ENCODE measurements at regions not wholly inside any gene's neighbourhood (a gene's known extent, or its start where the extent isn't known, plus 50 kb on each side); places are given as distances from the start of the nearest gene placed in this dataset.
A peak's percentile ranks its signal among the peaks of the same experiment; 100 is the strongest.
"Not testable (repeated sequence)": the region's sequence is repeated elsewhere in the genome, so short reads cannot be mapped to it uniquely, and the experiment has no call there.

DNA sequence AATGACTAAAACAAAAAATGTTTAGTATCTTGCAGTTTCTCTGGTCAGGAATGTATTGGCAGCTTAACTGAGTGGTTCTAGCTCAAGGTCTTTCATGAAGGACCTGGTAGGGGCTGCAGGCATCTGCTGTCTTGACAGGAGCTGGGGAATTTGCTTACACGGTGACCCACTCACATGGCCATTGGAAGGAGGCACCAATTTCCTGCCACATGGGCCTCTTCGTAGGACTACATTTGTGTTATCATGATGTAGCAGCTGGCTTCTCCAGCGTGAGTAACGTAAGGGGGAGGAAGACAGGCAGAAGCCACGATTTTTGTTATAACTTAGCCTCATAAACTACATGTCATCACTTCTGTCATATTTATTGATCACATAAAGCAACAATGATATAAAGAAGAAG lies 376.3 kb downstream of the AMY1C start:
- H3K27ac ChIP-seq, result no peak overlapping the region
- DNase-seq, result no peak
- H3K9me3 ChIP-seq, result no peaks in the 10 kb centered on the region
- TF ChIP-seq POLR2AphosphoS5 (IDR thresholded peaks at IDR 0.05), result no peak
- TF ChIP-seq POLR2A (IDR thresholded peaks at IDR 0.05), result no peak
- TF ChIP-seq, protein P1, sequence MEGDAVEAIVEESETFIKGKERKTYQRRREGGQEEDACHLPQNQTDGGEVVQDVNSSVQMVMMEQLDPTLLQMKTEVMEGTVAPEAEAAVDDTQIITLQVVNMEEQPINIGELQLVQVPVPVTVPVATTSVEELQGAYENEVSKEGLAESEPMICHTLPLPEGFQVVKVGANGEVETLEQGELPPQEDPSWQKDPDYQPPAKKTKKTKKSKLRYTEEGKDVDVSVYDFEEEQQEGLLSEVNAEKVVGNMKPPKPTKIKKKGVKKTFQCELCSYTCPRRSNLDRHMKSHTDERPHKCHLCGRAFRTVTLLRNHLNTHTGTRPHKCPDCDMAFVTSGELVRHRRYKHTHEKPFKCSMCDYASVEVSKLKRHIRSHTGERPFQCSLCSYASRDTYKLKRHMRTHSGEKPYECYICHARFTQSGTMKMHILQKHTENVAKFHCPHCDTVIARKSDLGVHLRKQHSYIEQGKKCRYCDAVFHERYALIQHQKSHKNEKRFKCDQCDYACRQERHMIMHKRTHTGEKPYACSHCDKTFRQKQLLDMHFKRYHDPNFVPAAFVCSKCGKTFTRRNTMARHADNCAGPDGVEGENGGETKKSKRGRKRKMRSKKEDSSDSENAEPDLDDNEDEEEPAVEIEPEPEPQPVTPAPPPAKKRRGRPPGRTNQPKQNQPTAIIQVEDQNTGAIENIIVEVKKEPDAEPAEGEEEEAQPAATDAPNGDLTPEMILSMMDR (IDR thresholded peaks at IDR 0.05 in 8 of 11, conservative IDR thresholded peaks at IDR 0.05 in 3 of 11), result no peak
- H3K4me3 ChIP-seq, result no peak overlapping the region
- no peaks in the 10 kb centered on the region for H3K4me1 ChIP-seq
- no peaks in the 10 kb centered on the region for H3K27me3 ChIP-seq (replicated peaks in 1 of 7)
- H3K36me3 ChIP-seq, result no peaks in the 10 kb centered on the region
- intact Hi-C loops (cut with DNase I; ENCODE audit: low total_unique reads), result no loop called here
- 17 to 46% (median 29%) methylated on average over 5 of the region's 5 CpGs for WGBS, 5 donors

DNA sequence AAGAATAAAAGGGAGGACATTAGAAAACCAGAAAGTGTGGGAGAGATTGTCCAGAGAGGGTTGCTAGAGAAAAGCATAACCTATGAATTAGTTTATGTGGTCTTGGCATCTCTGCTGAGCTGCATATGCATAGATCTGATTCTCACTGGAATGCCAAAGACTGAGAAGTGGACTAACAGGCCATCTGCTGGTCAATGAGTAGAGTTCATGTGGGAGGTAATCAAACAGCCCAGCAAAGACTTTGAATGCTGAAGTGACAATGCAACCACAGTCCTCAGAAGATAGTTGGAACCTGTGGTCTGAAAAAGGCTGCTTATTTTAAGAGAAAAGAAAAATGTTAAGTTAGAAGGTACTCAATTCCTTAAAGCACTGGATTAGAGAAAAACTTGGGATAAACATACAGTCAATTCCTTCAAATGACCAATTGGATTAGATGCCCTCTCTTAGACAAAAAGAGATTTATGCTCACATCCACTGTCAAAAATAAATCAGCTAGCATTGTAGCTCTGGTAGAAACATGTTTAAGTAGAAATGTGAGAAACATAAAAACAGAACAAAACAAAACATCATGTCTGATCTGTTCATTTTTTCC lies 382.8 kb downstream of the AMY1C start:
- Histone ChIP-seq H3K27ac (no peak overlapping the region), H3K4me3 (no peak overlapping the region), H3K4me1 (no peaks in the 10 kb centered on the region), H3K9me3 (no peaks in the 10 kb centered on the region), H3K27me3 (replicated peaks in 1 of 7) (no peaks in the 10 kb centered on the region), H3K36me3 (no peaks in the 10 kb centered on the region)
- TF ChIP-seq POLR2A (IDR thresholded peaks at IDR 0.05), result no peak
- TF ChIP-seq, protein P1 (IDR thresholded peaks at IDR 0.05 in 8 of 11, conservative IDR thresholded peaks at IDR 0.05 in 3 of 11), result peak in 1 of 11 experiments; percentile 17
- no peak for DNase-seq
- intact Hi-C loops (cut with DNase I; ENCODE audit: low total_unique reads), result no loop called here

DNA sequence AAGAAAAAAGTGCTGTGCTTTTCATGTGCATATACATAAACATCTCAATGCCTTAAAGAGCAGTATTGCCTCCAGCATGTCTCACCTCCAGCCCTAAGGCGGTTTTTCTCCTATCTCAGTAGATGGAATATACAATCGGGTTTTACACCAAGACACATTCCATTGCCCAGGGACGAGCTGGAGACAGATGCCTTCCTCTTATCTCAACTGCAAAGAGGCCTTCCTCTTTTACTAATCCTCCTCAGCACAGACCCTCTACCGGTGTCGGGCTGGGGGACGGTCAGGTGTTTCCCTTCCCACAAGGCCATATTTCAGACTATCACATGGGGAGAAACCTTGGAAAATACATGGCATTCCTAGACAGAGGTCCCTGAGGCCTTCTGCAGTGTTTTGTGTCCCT lies 385.3 kb downstream of the AMY1C start:
- DNase-seq; H3K27ac ChIP-seq; H3K36me3 ChIP-seq; H3K4me1 ChIP-seq; intact Hi-C loops (cut with DNase I; ENCODE audit: low total_unique reads); H3K9me3 ChIP-seq; H3K4me3 ChIP-seq; H3K27me3 ChIP-seq (replicated peaks in 1 of 7): not testable (repeated sequence)
- WGBS, 5 donors, result 49 to 64% (median 58%) methylated on average over 6 of the region's 6 CpGs

DNA sequence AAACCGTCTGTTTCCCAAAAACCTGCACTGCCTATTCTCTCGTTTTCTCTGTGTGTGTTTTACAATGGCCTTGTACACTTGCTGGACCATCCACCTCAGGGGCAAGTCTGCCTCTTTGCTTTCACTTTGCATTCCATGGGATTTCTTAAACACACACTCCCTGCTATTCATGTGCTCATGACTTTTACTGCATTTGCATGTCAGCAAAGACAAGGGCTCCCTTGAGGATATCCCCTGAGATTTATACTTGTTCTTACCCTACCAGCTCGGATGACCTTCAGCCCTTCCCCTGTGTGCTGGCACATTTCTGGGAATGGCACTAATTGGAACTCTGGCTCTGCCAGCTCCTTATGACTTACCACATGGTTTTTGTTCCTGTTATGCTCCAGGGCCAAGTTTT lies 386.9 kb downstream of the AMY1C start:
- H3K9me3 ChIP-seq, result no peaks in the 10 kb centered on the region
- H3K4me3 ChIP-seq, result no peak overlapping the region
- WGBS, 5 donors, result 67 to 86% (median 77%) methylated on average over 3 of the region's 3 CpGs
- TF ChIP-seq, protein P1 (IDR thresholded peaks at IDR 0.05 in 8 of 11, conservative IDR thresholded peaks at IDR 0.05 in 3 of 11), result no peak
- TF ChIP-seq POLR2A (IDR thresholded peaks at IDR 0.05), result no peak
- no peak for TF ChIP-seq POLR2AphosphoS5 (IDR thresholded peaks at IDR 0.05)
- intact Hi-C loops (cut with DNase I; ENCODE audit: low total_unique reads), result no loop called here
- H3K27me3 ChIP-seq (replicated peaks in 1 of 7), result no peaks in the 10 kb centered on the region
- H3K27ac ChIP-seq, result no peak overlapping the region
- H3K36me3 ChIP-seq, result no peaks in the 10 kb centered on the region
- DNase-seq, result no peak
- H3K4me1 ChIP-seq, result no peaks in the 10 kb centered on the region

DNA sequence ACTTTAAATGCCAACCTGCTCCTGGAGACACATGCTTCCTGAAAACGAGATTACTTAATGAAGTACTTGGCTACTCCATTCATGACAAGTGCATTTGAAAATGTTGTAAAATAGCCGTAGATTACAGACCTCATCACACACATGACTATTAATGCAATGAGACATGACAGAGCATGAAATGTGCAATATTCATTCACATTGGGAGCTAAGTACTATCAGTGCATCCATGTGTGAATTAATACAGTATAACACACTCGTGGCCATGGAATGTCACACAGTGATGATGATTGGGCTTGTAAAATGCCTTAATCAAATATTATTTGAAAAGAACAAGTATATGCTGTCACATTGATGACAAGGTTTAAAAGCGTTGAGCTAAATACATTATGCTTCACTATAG lies 407.0 kb downstream of the AMY1C start:
- no peak for DNase-seq
- Histone ChIP-seq H3K4me1 (no peaks in the 10 kb centered on the region), H3K27ac (no peak overlapping the region), H3K27me3 (replicated peaks in 1 of 7) (no peaks in the 10 kb centered on the region), H3K4me3 (no peak overlapping the region), H3K36me3 (no peaks in the 10 kb centered on the region), H3K9me3 (peaks cover 0 to 20% (median 10%) of the 10 kb centered on the region in 8 donors)
- no peak for TF ChIP-seq POLR2AphosphoS5 (IDR thresholded peaks at IDR 0.05)
- no peak for TF ChIP-seq POLR2A (IDR thresholded peaks at IDR 0.05)
- intact Hi-C loops (cut with DNase I; ENCODE audit: low total_unique reads), result no loop called here
- 76 to 88% (median 85%) methylated on average over 4 of the region's 4 CpGs for WGBS, 5 donors
